NT2/D1 (cell line): ENCODE measurements at regions not wholly inside any gene's neighbourhood (a gene's known extent, or its start where the extent isn't known, plus 50 kb on each side); places are given as distances from the start of the nearest gene placed in this dataset.

ENCODE experiments used
- SUZ12 ChIP-seq: IDR thresholded peaks from 2 replicates; pipeline ENCODE4 v1.6.1; 2011; ENCODE audit not compliant: insufficient read length, insufficient read depth; ENCODE audit errors: extremely low read depth
- YY1 ChIP-seq: IDR thresholded peaks from 2 replicates; pipeline ENCODE4 v1.6.1; 2011; ENCODE audit not compliant: insufficient read length, insufficient read depth
- ZNF274 ChIP-seq: IDR thresholded peaks from 2 replicates; pipeline ENCODE4 v1.6.1; 2011; ENCODE audit warnings: mild to moderate bottlenecking, low read depth, low read length

GRCh38 chr7:118878336-118878735 lies 653.8 kb downstream of the ANKRD7 start:
- TF ChIP-seq YY1 (no peak), ZNF274 (no peak), SUZ12 (no peak)
